RWPE2 (cell line): ENCODE measurements at regions not wholly inside any gene's neighbourhood (a gene's known extent, or its start where the extent isn't known, plus 50 kb on each side); places are given as distances from the start of the nearest gene placed in this dataset.

Source experiments
- ATAC-seq: fragments of 200-7000 bp; cut with Tn5 transposase; 3 replicates; pipeline ENCODE4 v1.9.1; 2021; ENCODE audit warnings: low read depth
- DNase-seq: peaks from one replicate; pipeline ENCODE4 v3.0.0-alpha.2; 2020; ENCODE audit warnings: low spot score
- H3K27ac ChIP-seq: fragments of 450-650 bp; 2 replicates; pipeline ENCODE4 v1.5.1; 2017; ENCODE audit warnings: mild to moderate bottlenecking; ENCODE audit not compliant: poor library complexity, severe bottlenecking
- H3K27me3 ChIP-seq: fragments of 250-450 bp; sonication (Bioruptor Pico); 2 replicates; pipeline ENCODE4 v1.5.1; 2021; ENCODE audit warnings: mild to moderate bottlenecking, moderate library complexity; ENCODE audit not compliant: insufficient read depth, poor library complexity, severe bottlenecking
- H3K36me3 ChIP-seq: fragments of 250-450 bp; sonication (Bioruptor Pico); 2 replicates; pipeline ENCODE4 v1.5.1; 2020; ENCODE audit warnings: low read depth, mild to moderate bottlenecking, moderate library complexity
- H3K4me1 ChIP-seq: fragments of 250-450 bp; sonication (Bioruptor Pico); 2 replicates; pipeline ENCODE4 v1.5.1; 2021; ENCODE audit warnings: mild to moderate bottlenecking, moderate library complexity; ENCODE audit not compliant: insufficient read depth, poor library complexity, severe bottlenecking
- H3K4me3 ChIP-seq: fragments of 250-450 bp; sonication (Bioruptor Pico); 2 replicates; pipeline ENCODE4 v1.5.1; 2021; ENCODE audit warnings: mild to moderate bottlenecking, moderate library complexity; ENCODE audit not compliant: severe bottlenecking
- H3K9me3 ChIP-seq: fragments of 250-450 bp; sonication (Bioruptor Pico); 2 replicates; pipeline ENCODE4 v1.5.1; 2021; ENCODE audit warnings: mild to moderate bottlenecking, moderate library complexity; ENCODE audit not compliant: severe bottlenecking
- CTCF ChIP-seq: fragments of 450-650 bp; IDR thresholded peaks from one replicate; pipeline ENCODE4 v1.5.1; 2017; ENCODE audit warnings: mild to moderate bottlenecking, moderate library complexity; ENCODE audit not compliant: poor library complexity, severe bottlenecking

GRCh38 chr5:89981021-89981420 is 428.5 kb downstream of the CETN3 start:
- no peak for DNase-seq
- H3K4me1 ChIP-seq: no peaks in the 10 kb centered on the region
- H3K27ac ChIP-seq: no peak overlapping the region
- H3K27me3 ChIP-seq: peaks cover 9% of the 10 kb centered on the region
- no peak overlapping the region for H3K4me3 ChIP-seq
- ATAC-seq: no peak
- no peak for TF ChIP-seq CTCF
- H3K9me3 ChIP-seq: no peaks in the 10 kb centered on the region
- H3K36me3 ChIP-seq: no peaks in the 10 kb centered on the region

GRCh38 chr5:89973516-89973915 is 436.0 kb downstream of the CETN3 start:
- DNase-seq (no peak), ATAC-seq (no peak)
- H3K27ac ChIP-seq: no peak overlapping the region
- H3K27me3 ChIP-seq: peaks cover 9% of the 10 kb centered on the region
- TF ChIP-seq CTCF: no peak
- H3K36me3 ChIP-seq: no peaks in the 10 kb centered on the region
- no peaks in the 10 kb centered on the region for H3K9me3 ChIP-seq
- no peaks in the 10 kb centered on the region for H3K4me1 ChIP-seq
- H3K4me3 ChIP-seq: no peak overlapping the region

GRCh38 chr5:89972901-89973300 is 436.7 kb downstream of the CETN3 start:
- H3K27me3 ChIP-seq: peaks cover 9% of the 10 kb centered on the region
- TF ChIP-seq CTCF: no peak
- H3K9me3 ChIP-seq: no peaks in the 10 kb centered on the region
- no peak overlapping the region for H3K4me3 ChIP-seq
- no peak overlapping the region for H3K27ac ChIP-seq
- 0 out of 3 replicates have a peak, but pooled peaks have one; percentile 21 for ATAC-seq
- H3K4me1 ChIP-seq: no peaks in the 10 kb centered on the region
- no peaks in the 10 kb centered on the region for H3K36me3 ChIP-seq
- DNase-seq: no peak

- TF ChIP-seq CTCF: no peak
- no peak for ATAC-seq
- H3K4me1 ChIP-seq: no peaks in the 10 kb centered on the region
- DNase-seq: no peak
- H3K9me3 ChIP-seq: no peaks in the 10 kb centered on the region
- no peak overlapping the region for H3K27ac ChIP-seq
- no peaks in the 10 kb centered on the region for H3K27me3 ChIP-seq
- H3K36me3 ChIP-seq: no peaks in the 10 kb centered on the region
- H3K4me3 ChIP-seq: no peak overlapping the region
Observed at GRCh38 chr5:89968958-89969381, 440.6 kb downstream of the CETN3 start.

GRCh38 chr5:89967771-89968444 is 441.6 kb downstream of the CETN3 start:
- Histone ChIP-seq H3K27me3 (no peaks in the 10 kb centered on the region), H3K36me3 (no peaks in the 10 kb centered on the region), H3K4me3 (no peak overlapping the region), H3K9me3 (no peaks in the 10 kb centered on the region), H3K27ac (no peak overlapping the region), H3K4me1 (no peaks in the 10 kb centered on the region)
- no peak for TF ChIP-seq CTCF
- DNase-seq (no peak), ATAC-seq (0 out of 3 replicates have a peak, but pooled peaks have one; percentile 33)
